ENCODE measurements at regions not wholly inside any gene's neighbourhood (a gene's known extent, or its start where the extent isn't known, plus 50 kb on each side); places are given as distances from the start of the nearest gene placed in this dataset.

GRCh38 chr1:166630369-166630768 is 208.9 kb upstream of the POGK start (continued):
- TF ChIP-seq RNF2 (IDR thresholded peaks at IDR 0.05; ENCODE audit: borderline replicate concordance, low read depth, low read length, missing control alignments, poor library complexity, severe bottlenecking) (no peak), TEAD4 (IDR thresholded peaks at IDR 0.05; ENCODE audit: low read depth, low read length) (no peak), SRF (IDR thresholded peaks at IDR 0.05; ENCODE audit: low read depth, low read length) (no peak), POLR2AphosphoS5 (IDR thresholded peaks at IDR 0.05; ENCODE audit: low read depth, low read length) (no peak), CHD2 (IDR thresholded peaks at IDR 0.05; ENCODE audit: low read length) (no peak), MAFK (IDR thresholded peaks at IDR 0.05; ENCODE audit: low read depth, low read length) (no peak)

Measured in H1 (cell line).